Immature natural killer cell (primary cell): ENCODE measurements at regions not wholly inside any gene's neighbourhood (a gene's known extent, or its start where the extent isn't known, plus 50 kb on each side); places are given as distances from the start of the nearest gene placed in this dataset.
A peak's percentile ranks its signal among the peaks of the same experiment; 100 is the strongest.

Source experiments
- DNase-seq, 3 donors: peaks; one replicate each; pipeline ENCODE4 v3.0.0; 2022; ENCODE audit warnings: mixed read lengths in 1 of 3
- H3K27ac Mint-ChIP-seq, 6 donors: one replicate each; pipeline ENCODE4 v1.8.0; 2020; ENCODE audit warnings: mixed read lengths in 6 of 6, mild to moderate bottlenecking in 5 of 6, inconsistent platforms in 4 of 6, moderate library complexity in 3 of 6
- H3K27me3 Mint-ChIP-seq, 3 donors: one replicate each; pipeline ENCODE4 v1.8.0; 2020 to 2021; ENCODE audit warnings: low read depth in 3 of 3, mild to moderate bottlenecking in 3 of 3, mixed read lengths in 3 of 3, moderate library complexity in 3 of 3, inconsistent platforms in 1 of 3
- H3K36me3 Mint-ChIP-seq, 3 donors: one replicate each; pipeline ENCODE4 v1.8.0; 2020; ENCODE audit warnings: mixed read lengths in 3 of 3, inconsistent platforms in 2 of 3, mild to moderate bottlenecking in 2 of 3
- H3K4me1 Mint-ChIP-seq, 2 donors: one replicate each; pipeline ENCODE4 v1.8.0; 2020; ENCODE audit warnings: inconsistent platforms in 2 of 2, mild to moderate bottlenecking in 2 of 2, mixed read lengths in 2 of 2, moderate library complexity in 1 of 2
- H3K4me3 Mint-ChIP-seq, 5 donors: one replicate each; pipeline ENCODE4 v1.8.0; 2020; ENCODE audit warnings: mild to moderate bottlenecking in 5 of 5, mixed read lengths in 5 of 5, inconsistent platforms in 3 of 5, moderate library complexity in 3 of 5
- H3K9me3 Mint-ChIP-seq, 6 donors: one replicate each; pipeline ENCODE4 v1.8.0; 2020; ENCODE audit warnings: mild to moderate bottlenecking in 6 of 6, mixed read lengths in 6 of 6, inconsistent platforms in 4 of 6, moderate library complexity in 3 of 6

DNA sequence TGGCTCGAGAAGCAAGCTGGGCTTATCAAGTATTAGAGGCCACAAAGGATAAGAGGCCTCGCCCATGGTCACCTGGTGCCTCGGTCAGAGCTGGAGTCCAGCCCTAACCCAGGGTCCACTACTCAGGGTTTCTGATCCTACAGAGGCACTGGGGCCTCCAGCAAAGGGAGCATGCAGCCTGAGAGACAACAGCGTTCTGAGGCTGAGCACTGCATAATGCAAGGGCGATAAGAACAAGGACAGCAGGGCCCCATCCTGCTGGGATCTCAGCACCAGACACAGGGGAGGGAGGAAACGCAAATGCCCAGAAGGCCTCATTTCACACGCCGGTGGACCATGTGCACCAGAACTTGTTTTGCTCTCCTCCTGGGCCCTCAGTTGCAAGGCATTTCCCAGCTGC is 63.0 kb downstream of the C5orf15 start:
- Mint-ChIP-seq H3K27me3 (peaks cover 0 to 5% (median 2%) of the 10 kb centered on the region in 3 donors), H3K27ac (no peak overlapping the region), H3K4me1 (no peaks in the 10 kb centered on the region), H3K4me3 (no peak overlapping the region), H3K36me3 (no peaks in the 10 kb centered on the region), H3K9me3 (no peaks in the 10 kb centered on the region)
- DNase-seq, result no peak

- no peak overlapping the region for H3K4me3 Mint-ChIP-seq
- no peaks in the 10 kb centered on the region for H3K4me1 Mint-ChIP-seq
- DNase-seq, result no peak
- H3K9me3 Mint-ChIP-seq, result no peaks in the 10 kb centered on the region
- no peaks in the 10 kb centered on the region for H3K36me3 Mint-ChIP-seq
- H3K27me3 Mint-ChIP-seq, result peaks cover 0 to 5% (median 2%) of the 10 kb centered on the region in 3 donors
- no peak overlapping the region for H3K27ac Mint-ChIP-seq
These were observed 63.8 kb downstream of the C5orf15 start for GRCh38 chr5:133904641-133905040.

GRCh38 chr5:133902511-133903118 is 65.8 kb downstream of the C5orf15 start:
- Mint-ChIP-seq H3K9me3 (no peaks in the 10 kb centered on the region), H3K27ac (no peak overlapping the region), H3K4me1 (no peaks in the 10 kb centered on the region), H3K4me3 (no peak overlapping the region), H3K36me3 (no peaks in the 10 kb centered on the region), H3K27me3 (peaks cover 0 to 3% (median 0%) of the 10 kb centered on the region in 3 donors)
- DNase-seq, result no peak

GRCh38 chr5:133900534-133901270 is 67.7 kb downstream of the C5orf15 start:
- Mint-ChIP-seq H3K36me3 (no peaks in the 10 kb centered on the region), H3K27ac (no peak overlapping the region), H3K9me3 (no peaks in the 10 kb centered on the region), H3K4me1 (no peaks in the 10 kb centered on the region), H3K4me3 (no peak overlapping the region), H3K27me3 (peaks cover 0 to 5% (median 2%) of the 10 kb centered on the region in 3 donors)
- no peak for DNase-seq

- DNase-seq, result no peak
- H3K36me3 Mint-ChIP-seq, result no peaks in the 10 kb centered on the region
- H3K4me3 Mint-ChIP-seq, result no peak overlapping the region
- no peaks in the 10 kb centered on the region for H3K4me1 Mint-ChIP-seq
- no peak overlapping the region for H3K27ac Mint-ChIP-seq
- H3K9me3 Mint-ChIP-seq, result no peaks in the 10 kb centered on the region
- peaks cover 0 to 5% (median 2%) of the 10 kb centered on the region in 3 donors for H3K27me3 Mint-ChIP-seq
These were observed 68.9 kb downstream of the C5orf15 start for GRCh38 chr5:133899506-133899905.

DNA sequence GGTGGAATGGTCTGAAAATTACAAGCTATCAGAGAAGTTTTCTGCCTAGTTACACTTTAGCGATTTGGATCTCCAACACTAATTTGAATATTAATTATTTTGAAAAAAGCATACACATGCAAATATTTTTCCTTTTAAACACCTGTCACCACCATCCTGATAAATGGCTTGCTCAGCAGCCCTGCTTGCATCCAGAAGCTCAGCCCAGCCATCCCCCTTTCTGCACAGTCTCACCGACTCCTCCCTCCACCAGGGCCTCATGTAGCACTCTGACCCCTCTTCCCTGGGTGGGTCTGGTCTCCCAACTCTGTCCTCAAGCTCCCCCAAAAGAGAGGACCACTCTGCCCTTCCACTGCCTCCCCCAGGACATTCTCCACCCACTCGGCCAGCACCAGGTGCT is 70.0 kb downstream of the C5orf15 start:
- Mint-ChIP-seq H3K4me1 (no peaks in the 10 kb centered on the region), H3K27ac (peak overlapping the region in 1 of 6 donors; percentile 33)

DNA sequence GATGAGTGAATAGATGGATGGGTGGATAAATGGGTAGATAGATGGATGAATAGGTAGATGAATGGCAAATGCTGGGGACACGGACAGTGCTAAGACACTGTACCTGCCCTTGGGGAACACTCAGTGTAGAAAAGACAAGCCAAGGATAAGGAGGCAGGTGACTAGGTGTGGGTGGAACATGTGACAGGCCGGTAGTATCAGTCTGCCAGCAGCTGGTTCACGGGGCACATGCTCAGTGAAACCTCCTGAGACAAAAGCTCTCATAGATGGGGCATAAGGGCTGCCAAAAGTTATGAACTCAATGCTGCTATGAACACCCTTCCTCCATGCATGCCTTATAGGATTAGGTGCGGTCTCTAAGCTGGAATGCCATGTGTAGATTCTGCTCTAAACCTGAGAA is 71.0 kb downstream of the C5orf15 start:
- H3K4me3 Mint-ChIP-seq, result no peak overlapping the region
- no peaks in the 10 kb centered on the region for H3K36me3 Mint-ChIP-seq
- H3K27ac Mint-ChIP-seq, result no peak overlapping the region
- no peaks in the 10 kb centered on the region for H3K9me3 Mint-ChIP-seq
- H3K4me1 Mint-ChIP-seq, result no peaks in the 10 kb centered on the region
- DNase-seq, result no peak
- peaks cover 0 to 5% (median 2%) of the 10 kb centered on the region in 3 donors for H3K27me3 Mint-ChIP-seq

More for the DNA sequence above, 70.0 kb downstream of the C5orf15 start:
- no peaks in the 10 kb centered on the region for H3K9me3 Mint-ChIP-seq
- DNase-seq, result no peak
- no peak overlapping the region for H3K4me3 Mint-ChIP-seq
- peaks cover 0 to 5% (median 2%) of the 10 kb centered on the region in 3 donors for H3K27me3 Mint-ChIP-seq
- no peaks in the 10 kb centered on the region for H3K36me3 Mint-ChIP-seq

GRCh38 chr5:133896873-133897272 is 71.6 kb downstream of the C5orf15 start:
- H3K4me3 Mint-ChIP-seq, result no peak overlapping the region
- H3K27ac Mint-ChIP-seq, result no peak overlapping the region
- H3K36me3 Mint-ChIP-seq, result no peaks in the 10 kb centered on the region
- DNase-seq, result no peak
- H3K9me3 Mint-ChIP-seq, result no peaks in the 10 kb centered on the region
- no peaks in the 10 kb centered on the region for H3K4me1 Mint-ChIP-seq
- H3K27me3 Mint-ChIP-seq, result peaks cover 0 to 5% (median 2%) of the 10 kb centered on the region in 3 donors

DNA sequence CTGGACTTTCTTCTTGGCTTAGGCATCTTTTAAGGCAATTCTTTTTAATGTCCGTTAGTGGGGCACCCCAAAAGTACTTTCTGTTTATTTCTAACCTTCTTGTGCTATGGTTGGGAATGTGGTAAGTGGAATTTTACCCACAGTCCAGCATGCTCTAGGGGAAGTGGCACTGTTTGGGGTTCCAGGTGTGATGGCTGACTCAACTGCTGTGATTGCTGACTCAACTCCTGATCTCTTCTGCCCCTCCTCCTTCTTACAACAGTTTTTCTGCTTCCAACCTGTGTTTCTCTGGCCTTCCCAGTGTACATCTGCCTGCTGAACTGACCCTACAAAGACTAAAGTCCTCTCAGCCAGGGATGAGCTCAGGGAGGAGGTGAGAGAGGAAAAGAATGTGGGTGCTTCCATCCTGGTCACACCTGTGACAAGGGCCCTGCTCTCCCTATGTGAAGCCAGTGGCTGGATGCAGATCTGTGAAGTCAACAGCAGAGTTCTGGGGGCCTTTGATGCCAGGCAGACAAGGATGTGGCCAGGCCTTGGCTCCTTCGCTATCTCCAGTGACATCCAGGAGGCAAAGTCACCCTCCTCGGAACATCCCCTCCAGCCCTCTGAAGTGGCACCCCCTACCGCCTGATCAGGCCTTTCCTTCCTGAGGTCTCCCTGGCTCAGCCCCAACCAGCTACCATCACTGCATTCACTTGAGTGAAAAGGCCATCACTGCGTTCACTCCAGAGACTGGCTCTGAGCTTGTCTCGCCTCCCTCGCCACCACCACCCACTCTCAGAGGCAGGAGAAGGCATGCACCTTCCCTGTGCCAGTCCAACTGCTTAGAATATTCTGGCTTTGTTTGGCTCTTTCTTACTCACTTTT is 72.2 kb downstream of the C5orf15 start:
- DNase-seq, result no peak
- Mint-ChIP-seq H3K4me1 (no peaks in the 10 kb centered on the region), H3K27me3 (peaks cover 0 to 5% (median 2%) of the 10 kb centered on the region in 3 donors), H3K9me3 (no peaks in the 10 kb centered on the region), H3K36me3 (no peaks in the 10 kb centered on the region), H3K4me3 (no peak overlapping the region), H3K27ac (no peak overlapping the region)

GRCh38 chr5:133894143-133894542 is 74.3 kb downstream of the C5orf15 start:
- DNase-seq, result no peak
- Mint-ChIP-seq H3K27ac (no peak overlapping the region), H3K9me3 (no peaks in the 10 kb centered on the region), H3K36me3 (no peaks in the 10 kb centered on the region), H3K4me1 (no peaks in the 10 kb centered on the region), H3K4me3 (no peak overlapping the region), H3K27me3 (peaks cover 0 to 5% (median 2%) of the 10 kb centered on the region in 3 donors)

DNA sequence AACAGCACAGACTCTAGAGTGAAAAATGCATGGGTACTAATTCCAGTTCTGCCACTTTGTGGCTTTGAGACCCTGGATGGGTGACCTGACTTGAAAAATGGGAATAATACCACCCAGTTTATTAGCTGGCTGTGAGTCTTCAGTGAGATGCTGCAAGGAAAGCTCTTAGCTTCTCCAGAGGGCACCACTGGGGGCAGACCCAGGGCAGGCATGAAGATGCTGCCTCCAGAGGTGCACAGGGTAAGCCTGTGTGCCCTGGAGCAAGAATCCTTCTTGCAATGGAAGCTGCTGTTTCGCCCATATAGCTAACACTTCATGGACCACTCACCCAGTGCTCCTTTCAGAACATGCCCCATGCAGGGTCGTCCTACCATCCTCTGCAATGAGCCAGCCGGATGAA is 75.7 kb downstream of the C5orf15 start:
- H3K27ac Mint-ChIP-seq, result no peak overlapping the region
- DNase-seq, result no peak
- no peaks in the 10 kb centered on the region for H3K9me3 Mint-ChIP-seq
- no peaks in the 10 kb centered on the region for H3K4me1 Mint-ChIP-seq
- peaks cover 0 to 6% (median 2%) of the 10 kb centered on the region in 3 donors for H3K27me3 Mint-ChIP-seq
- no peaks in the 10 kb centered on the region for H3K36me3 Mint-ChIP-seq
- H3K4me3 Mint-ChIP-seq, result no peak overlapping the region

DNA sequence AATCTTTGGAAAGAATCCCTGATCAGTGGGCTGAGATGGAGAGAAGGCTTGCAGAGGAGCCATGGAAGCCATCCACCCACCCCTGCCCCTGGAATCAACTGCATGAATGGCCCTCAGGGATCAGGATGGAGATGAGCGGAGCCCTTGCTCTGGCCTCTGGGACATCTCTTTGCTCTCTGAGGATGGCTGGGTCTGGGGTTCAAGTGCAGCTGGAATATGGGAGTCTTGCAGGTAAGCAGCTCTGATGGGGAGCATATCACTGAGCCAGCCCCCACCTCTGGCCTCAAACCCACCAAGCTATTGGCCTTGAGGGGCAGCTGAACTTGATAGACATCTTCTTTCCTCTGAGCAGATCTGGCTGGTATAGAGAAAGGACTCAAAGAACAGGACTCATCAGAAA is 76.1 kb downstream of the C5orf15 start:
- H3K9me3 Mint-ChIP-seq, result no peaks in the 10 kb centered on the region
- no peak for DNase-seq
- no peaks in the 10 kb centered on the region for H3K36me3 Mint-ChIP-seq
- no peaks in the 10 kb centered on the region for H3K4me1 Mint-ChIP-seq
- no peak overlapping the region for H3K27ac Mint-ChIP-seq
- H3K27me3 Mint-ChIP-seq, result peaks cover 0 to 5% (median 2%) of the 10 kb centered on the region in 3 donors
- H3K4me3 Mint-ChIP-seq, result no peak overlapping the region

DNA sequence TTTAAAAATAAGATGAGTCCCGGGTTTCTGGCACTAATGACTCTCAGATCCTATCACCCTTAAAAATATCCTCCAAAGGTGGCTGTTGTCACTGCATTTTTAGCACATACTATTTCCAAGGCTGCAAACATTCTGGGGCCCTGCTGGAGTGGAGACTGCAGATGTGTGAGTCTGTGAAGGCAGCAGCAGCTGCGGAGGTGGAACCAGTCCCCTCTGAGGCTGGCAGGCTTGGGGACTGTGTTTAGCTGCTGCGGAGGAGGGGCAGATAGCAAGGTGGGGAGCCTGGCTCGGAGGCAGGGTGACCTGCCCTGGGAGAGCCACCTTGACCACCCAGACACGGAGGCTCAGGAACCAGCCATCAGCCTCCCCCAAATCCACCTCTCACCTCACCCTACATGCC is 77.0 kb downstream of the C5orf15 start:
- peaks cover 0 to 5% (median 0%) of the 10 kb centered on the region in 3 donors for H3K27me3 Mint-ChIP-seq
- no peak for DNase-seq
- no peaks in the 10 kb centered on the region for H3K36me3 Mint-ChIP-seq
- no peaks in the 10 kb centered on the region for H3K9me3 Mint-ChIP-seq
- H3K27ac Mint-ChIP-seq, result no peak overlapping the region
- H3K4me1 Mint-ChIP-seq, result no peaks in the 10 kb centered on the region
- no peak overlapping the region for H3K4me3 Mint-ChIP-seq

GRCh38 chr5:133890776-133891280 is 77.6 kb downstream of the C5orf15 start:
- Mint-ChIP-seq H3K9me3 (no peaks in the 10 kb centered on the region), H3K4me3 (no peak overlapping the region), H3K36me3 (no peaks in the 10 kb centered on the region), H3K27me3 (peaks cover 0 to 5% (median 0%) of the 10 kb centered on the region in 3 donors), H3K4me1 (no peaks in the 10 kb centered on the region), H3K27ac (no peak overlapping the region)
- no peak for DNase-seq
